NCI-H2196 (cell line): ENCODE measurements at regions not wholly inside any gene's neighbourhood (a gene's known extent, or its start where the extent isn't known, plus 50 kb on each side); places are given as distances from the start of the nearest gene placed in this dataset.
"Not testable (repeated sequence)": the region's sequence is repeated elsewhere in the genome, so short reads cannot be mapped to it uniquely, and the experiment has no call there.

ENCODE experiments used
- DNase-seq: peaks from one replicate; lab custom pipeline; 2025; ENCODE audit not compliant: unreplicated experiment; lab: John Stamatoyannopoulos, UW

- DNase-seq: not testable (repeated sequence)
Measured at GRCh38 chr7:32691965-32692815, 196.9 kb downstream of the AVL9 start.

- not testable (repeated sequence) for DNase-seq
Measured at GRCh38 chr7:32688092-32688491, 192.8 kb downstream of the AVL9 start.

GRCh38 chr7:32681174-32681518, 185.9 kb downstream of the AVL9 start:
- DNase-seq: no peak

GRCh38 chr7:32680259-32681173, 185.2 kb downstream of the AVL9 start:
- DNase-seq: peak; percentile 33

- no peak for DNase-seq
Measured at GRCh38 chr7:32679192-32679591, 183.9 kb downstream of the AVL9 start.

GRCh38 chr7:32677593-32677992, 182.3 kb downstream of the AVL9 start:
- no peak for DNase-seq

GRCh38 chr7:32676249-32676941, 181.1 kb downstream of the AVL9 start:
- no peak for DNase-seq

GRCh38 chr7:32673275-32673983, 178.1 kb downstream of the AVL9 start:
- DNase-seq: no peak

- DNase-seq: no peak
Measured at GRCh38 chr7:32670110-32671025, 175.1 kb downstream of the AVL9 start.

GRCh38 chr7:32669173-32669870, 174.0 kb downstream of the AVL9 start:
- DNase-seq: peak; percentile 63

GRCh38 chr7:32668387-32669097, 173.3 kb downstream of the AVL9 start:
- not testable (repeated sequence) for DNase-seq

GRCh38 chr7:32667586-32667985, 172.3 kb downstream of the AVL9 start:
- not testable (repeated sequence) for DNase-seq

GRCh38 chr7:32663805-32664211, 168.5 kb downstream of the AVL9 start:
- not testable (repeated sequence) for DNase-seq

- DNase-seq: not testable (repeated sequence)
Measured at GRCh38 chr7:32662509-32662908, 167.2 kb downstream of the AVL9 start.

GRCh38 chr7:32661929-32662328, 166.6 kb downstream of the AVL9 start:
- DNase-seq: no peak

- no peak for DNase-seq
Measured at GRCh38 chr7:32661501-32661900, 166.2 kb downstream of the AVL9 start.

GRCh38 chr7:32660936-32661335, 165.6 kb downstream of the AVL9 start:
- DNase-seq: no peak

- no peak for DNase-seq
Measured at GRCh38 chr7:32659853-32660252, 164.6 kb downstream of the AVL9 start.
